Activated CD4-positive, alpha-beta T cell treated with anti-CD3 and anti-CD28 coated beads, Interleukin-2, amount 50 U/mL, for 4 hours (primary cell): ENCODE measurements at regions not wholly inside any gene's neighbourhood (a gene's known extent, or its start where the extent isn't known, plus 50 kb on each side); places are given as distances from the start of the nearest gene placed in this dataset.

Experiments
- DNase-seq, 2 experiments: peaks; one replicate each; pipeline ENCODE4 v3.0.0-alpha.2; 2020

DNA sequence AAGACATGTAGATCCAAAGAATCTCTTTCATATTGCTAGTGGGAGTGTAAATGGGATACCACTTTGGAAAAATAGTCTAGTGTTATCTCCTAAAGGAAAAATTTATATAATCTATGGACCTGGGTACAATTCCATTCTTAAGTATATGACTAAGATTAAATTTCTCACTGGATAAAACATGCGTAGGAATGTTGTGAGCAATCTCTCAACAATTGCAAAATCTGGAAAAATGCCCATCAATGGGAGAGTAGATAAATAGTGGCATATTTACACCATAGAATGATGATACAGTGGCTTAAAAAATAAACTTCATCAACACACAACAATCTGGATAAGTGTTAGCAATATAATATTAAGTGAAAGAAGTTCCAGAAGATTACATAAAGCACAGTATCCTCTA, 469.5 kb downstream of the MAN2A1 start:
- no peak for DNase-seq

DNA sequence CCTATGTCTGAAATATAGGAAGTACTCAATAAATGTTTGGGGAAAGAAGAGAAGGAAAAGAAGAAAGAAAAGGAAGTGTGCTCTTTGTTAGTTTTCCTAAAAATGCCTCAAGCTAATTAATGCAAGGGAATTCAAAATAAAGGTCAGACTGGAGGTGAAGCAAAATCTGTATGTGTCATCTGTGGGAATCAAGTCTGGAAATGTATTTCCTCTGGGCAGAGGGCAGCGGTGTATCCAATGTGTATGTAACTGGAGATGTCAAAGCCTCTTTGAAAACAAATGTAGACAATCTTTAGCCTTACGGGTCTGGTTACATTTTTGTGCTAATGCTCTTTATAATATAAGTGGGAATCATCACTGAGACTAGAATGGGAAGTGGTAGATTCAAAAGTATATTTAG, 471.4 kb downstream of the MAN2A1 start:
- DNase-seq, result no peak

DNA sequence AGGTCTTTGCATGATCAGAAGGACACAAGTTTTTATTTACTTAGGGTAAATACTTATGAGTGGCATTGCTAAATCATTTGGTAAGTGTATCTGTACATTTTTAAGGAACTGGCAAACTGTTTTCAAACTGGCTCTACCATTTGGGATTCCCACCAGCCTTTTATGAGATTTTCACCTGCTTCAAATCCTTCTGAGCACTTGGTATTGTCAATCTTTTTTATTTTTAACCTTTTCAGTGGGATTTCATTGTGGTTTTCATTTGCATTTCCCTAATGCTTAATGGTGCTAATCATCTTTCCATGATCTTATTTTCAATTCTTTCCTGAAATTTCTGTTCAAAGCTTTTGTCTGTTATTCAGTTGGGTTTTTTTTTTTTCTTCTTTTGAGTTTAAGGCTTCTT, 475.6 kb downstream of the MAN2A1 start:
- DNase-seq, result no peak

DNA sequence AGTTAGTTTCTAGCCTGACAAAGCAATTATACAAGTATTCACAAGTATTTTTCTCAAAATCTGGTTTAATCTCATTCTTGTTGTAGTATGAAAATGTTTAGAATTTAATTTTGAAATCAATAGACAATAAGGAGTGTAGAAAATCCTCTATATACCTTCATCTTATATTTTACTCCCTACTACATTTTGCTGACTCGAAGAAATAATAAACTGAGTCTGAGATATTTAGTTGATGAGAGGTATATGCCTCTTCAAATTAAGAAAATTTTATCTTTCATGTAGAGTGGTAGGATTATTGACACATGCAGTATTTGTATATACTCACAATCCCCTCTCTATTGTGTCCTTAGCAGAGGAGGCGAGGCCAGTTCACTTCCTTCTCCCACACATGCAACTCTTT, 477.7 kb downstream of the MAN2A1 start:
- no peak for DNase-seq

DNA sequence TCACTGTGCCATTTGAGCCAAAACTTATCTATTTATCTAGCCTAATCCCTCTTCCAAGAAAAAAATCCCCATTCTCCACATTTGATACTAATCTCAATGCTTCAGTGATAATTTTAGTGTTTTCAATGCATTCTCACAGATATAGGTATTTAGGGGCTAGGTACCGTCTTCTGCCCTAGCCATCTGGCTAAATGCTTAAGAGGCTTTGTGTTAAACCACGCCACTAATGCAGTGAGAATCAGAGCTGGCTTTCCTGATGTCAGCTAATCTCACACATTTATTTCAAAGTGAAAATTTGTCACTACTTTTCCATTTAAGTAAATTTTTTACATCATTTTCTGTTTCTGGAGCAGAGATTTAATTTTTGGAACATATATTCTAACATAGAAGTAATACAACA, 479.7 kb downstream of the MAN2A1 start:
- no peak for DNase-seq

DNA sequence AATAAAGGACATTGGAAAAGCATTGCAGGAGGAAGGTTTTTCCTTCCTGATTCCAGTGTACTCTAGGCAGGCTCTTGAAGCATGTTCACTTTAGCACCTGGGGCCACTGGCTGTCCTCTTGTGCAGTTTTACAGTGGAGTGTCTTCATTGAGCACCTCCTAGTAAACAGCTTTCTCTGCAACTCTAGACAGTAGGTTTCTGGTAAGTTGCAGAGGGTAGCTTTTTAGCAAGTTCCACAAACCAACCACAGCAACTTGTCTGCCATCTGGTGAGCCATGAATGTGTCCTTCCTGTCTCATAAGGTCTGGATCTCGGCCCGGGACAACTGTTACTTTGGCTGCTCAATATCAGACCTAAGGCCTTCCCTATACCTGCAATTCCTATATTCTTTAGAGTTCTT, 488.0 kb downstream of the MAN2A1 start:
- no peak for DNase-seq

DNA sequence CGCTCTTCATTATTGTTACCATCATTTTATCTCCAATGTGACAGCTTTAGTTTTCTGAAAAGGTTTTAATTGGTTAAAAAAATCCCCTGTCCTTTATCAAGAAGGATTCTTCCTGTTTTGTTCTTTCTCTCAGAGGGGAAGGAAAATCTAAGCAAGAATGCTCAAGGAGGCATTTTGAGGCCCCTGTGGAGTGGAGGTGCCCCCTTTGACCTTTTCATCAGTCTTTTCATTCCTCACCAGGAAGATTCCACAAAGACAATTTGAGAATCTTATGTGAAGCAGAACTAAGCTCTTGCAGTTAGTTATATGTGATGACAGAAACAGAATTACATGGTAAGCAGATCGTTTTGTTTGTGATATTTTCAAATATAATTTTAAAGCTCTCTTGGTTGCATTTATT, 489.6 kb downstream of the MAN2A1 start:
- DNase-seq, result no peak

DNA sequence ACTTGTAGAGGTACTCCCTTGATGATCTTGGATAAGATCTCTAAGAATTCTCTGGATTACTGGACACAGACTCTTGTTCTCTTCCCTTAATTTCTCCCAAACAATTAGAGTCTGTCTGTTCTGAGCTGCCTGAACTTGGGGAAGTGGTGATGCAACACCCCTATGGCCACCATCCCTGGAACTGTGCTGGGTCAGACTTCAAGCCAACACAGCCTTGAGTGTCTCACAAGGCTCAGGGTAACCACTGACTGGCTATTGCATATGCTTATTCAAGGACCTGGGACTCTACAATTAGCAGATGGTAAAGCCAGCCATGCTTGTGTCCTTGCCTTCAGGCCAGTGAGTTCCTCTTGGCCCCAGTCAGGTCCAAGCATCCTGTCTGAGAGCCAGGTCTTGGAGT, 504.5 kb downstream of the MAN2A1 start:
- DNase-seq, result no peak

DNA sequence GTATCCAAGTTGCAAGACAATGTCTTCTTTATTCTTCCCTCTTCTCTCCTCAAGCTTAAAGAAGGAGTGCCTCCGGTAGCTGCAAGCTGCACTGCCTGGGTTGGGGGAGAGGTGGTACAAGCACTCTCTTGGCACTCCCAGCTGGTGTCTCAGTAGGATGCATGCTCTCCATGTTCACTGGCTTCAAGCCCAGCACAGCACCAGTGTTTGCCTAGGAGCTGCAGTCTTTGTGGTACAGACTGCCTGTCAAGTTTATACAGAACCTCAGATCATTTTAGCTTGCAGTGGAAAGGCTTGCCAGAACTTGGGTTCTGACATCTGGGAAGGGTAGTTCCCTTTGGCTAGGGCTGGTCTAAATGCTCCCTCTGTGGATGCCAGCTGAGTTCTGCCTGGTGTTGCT, 505.6 kb downstream of the MAN2A1 start:
- DNase-seq, result no peak

DNA sequence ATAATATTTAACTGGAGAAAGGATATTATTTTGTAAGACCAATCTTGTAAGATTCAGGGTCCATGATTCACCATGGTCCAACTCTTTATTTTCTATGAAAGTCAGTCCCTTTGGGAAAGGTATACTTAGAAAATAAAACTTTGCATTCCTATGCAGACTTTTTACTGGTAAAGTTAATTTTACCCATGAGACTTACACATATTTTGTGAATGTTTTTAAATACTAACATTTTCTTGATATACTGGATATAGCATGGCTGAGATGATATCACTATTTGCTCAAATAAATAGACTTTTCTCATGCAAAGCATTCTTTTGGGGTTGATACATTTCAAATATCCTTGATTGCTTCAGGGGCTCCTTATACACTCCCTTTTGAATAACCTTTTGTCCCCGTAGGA, 512.1 kb downstream of the MAN2A1 start:
- DNase-seq, result no peak

DNA sequence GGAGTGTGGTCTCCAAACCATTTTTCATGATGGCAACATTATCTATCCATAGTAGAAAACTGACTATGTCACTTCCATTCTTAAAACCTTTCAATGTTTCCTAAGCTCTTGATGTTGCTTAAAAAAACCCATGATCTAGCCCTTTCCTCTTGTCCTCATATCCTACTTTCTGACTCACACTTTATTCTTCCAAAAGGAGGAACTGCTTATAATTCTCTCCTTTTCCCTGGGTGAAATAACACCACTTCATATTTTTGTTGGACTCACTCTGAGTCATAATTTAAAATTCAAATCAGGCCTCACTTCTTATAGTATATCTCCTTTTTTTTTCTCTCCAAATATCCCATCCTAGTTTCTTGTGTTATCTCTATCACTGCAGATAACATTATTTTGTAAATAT, 513.9 kb downstream of the MAN2A1 start:
- no peak for DNase-seq

DNA sequence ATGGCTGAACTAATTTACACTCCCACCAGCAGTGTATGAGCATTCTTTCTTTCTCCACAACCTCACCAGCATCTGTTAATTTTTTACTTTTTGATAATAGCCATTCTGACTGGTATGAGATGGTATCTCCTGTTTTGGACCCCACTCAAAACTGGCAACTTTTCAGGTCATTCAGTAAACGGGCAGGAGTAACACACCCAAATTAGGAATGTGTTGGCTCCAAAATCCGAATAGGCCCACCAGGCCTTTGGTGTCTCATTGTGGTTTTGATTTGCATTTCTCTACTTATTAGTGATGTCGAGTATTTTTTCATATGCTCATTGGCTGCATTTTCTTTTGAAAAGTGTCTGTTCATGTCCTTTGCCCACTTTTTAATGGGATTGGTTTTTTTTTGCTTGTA, 517.1 kb downstream of the TMEM232 start:
- no peak for DNase-seq

DNA sequence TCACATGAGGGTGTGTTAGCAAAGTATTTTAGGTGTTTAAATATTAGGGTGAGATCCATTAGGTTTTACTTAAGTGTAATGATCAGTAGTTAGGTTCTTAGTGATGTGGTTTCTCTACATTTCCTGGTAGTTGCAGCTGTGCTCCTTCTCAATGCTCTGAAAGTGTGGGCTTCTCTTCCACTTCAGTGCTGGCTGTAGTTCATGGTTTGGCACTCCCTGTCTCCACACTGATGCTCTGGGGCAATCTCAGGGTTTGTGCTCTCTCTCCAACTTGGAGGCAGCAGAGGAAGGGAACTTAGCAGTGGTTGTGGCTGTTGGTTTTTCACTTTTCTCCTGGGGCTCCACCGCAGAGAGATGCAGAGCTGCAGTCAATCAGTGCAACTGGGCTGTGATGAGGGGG, 507.5 kb downstream of the TMEM232 start:
- no peak for DNase-seq

DNA sequence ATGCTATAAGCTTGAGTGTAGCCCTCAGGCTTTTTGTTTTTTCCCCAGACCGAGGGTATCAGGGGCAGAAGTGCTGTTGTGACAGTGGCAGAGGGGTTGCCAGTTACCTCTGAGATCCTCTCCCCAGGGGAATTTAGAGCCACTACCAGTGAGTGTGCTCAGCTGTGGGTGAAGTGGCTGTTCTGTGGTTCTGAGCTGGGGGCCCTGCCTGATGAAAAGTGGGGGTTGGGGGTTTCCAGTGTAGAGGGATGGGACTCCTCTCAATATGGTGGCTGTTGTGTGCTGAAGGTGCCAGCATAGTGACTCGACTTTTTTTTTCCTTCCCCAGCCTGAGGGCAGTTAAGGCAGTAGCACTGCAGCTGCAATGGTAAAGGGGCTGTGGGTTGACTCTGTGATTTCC, 506.7 kb downstream of the TMEM232 start:
- no peak for DNase-seq

DNA sequence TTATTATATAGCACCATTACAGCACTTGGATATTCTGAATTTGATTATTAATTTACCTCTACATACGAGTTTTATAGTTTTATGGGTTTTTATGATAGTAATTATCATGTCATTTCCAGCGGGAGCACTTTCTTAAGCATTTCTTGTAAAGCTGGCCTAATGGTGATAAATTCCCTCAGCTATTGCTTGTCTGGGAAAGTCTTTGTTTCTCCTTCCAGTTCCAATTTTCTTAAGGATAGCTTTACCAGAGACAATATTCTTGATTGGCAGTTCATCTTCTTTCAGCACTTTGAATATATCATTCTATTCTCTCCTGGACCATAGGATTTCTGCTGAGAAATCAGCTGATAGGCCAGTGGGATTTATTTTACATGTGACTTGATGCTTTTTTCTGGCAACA, 505.4 kb downstream of the TMEM232 start:
- no peak for DNase-seq

DNA sequence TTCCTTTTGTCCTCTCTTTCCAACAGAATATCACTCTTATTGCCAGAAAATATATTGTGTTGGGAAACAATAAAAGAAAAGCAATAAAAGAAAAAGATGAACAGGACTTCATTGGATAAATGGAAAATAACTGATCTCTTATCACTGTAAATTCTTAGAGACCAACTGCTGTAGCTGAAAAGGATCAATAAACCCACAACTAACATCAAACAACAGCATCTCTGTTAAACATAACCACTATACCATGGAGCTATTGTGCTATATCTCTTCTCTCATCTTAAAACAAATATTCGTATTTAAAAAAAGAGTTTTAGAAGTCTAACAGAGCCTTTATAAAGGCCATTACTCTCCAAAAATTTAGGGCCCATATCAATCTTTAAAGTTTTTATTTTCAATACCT, 502.4 kb downstream of the TMEM232 start:
- DNase-seq, result no peak

DNA sequence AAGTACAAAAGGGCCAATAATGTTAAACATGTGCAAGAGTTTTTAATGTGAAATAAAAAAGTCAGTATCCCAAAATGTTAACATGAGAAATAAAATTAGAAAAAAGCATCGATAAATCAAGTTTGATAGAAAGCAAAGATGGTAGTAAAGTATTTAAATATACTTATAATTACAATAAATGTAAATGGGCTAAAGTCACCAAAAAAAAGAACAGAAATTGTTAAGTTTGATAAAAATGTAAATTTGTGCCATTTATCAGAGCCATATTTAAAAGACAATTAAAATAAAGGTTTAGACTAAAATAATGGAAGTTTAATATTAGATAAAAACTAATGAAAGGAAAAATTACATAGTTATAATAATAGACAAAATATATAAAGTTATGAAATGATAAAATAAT, 500.5 kb downstream of the TMEM232 start:
- DNase-seq, result no peak

DNA sequence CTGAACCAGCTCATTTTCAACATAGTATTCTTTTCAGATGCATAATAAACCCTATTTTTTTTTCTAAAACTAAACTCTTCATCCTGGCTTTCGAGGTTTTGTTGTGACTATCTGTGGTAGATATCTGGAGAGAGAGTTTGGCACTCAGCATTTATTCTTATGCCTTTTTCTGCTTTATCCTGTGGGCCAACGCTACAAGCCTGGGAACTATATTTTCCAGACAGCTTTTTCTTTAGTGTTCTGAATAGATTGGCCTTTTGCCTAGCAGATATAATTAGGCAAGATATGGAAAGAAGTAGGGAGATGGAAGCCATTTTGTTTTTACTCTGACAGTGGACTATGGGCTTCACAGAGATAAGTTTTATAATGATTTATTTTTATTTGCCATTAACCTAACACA, 486.7 kb downstream of the TMEM232 start:
- no peak for DNase-seq

DNA sequence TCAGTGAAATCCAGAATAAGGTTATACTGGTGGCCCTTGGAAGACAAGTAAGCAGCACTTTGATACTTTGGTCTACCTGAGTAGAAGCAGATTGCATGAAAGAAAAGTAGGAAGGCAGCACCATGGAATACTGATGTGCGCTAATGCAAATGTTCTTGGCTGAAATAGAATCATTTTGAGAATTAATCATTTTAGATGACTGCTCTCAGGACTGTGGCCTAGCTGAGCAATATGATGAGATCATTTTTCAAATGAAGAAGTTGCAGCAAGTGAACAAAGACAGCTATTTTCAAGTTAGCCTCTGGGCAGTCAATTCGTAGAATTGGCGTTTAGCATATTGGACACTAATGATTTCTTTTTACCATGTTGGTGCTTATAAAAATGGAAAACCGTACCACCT, 483.5 kb downstream of the TMEM232 start:
- no peak for DNase-seq

DNA sequence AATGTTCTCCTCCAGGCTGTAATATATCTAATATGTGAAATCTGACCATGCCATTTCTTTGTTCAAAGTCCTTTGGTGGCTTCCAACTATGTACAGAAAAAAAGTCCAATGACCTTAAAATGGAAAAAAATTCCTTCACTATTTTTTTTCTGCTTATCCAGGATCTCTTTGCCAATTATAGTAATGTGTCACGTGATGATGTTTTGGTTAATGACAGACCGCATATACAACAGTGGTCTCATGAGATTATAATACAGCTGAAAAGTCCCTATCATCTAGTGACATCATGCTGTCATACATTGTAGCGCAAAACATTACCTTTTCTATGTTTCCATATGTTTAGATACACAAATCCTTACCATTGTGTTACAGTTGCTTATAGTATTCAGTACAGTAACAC, 477.6 kb downstream of the TMEM232 start:
- DNase-seq, result no peak

DNA sequence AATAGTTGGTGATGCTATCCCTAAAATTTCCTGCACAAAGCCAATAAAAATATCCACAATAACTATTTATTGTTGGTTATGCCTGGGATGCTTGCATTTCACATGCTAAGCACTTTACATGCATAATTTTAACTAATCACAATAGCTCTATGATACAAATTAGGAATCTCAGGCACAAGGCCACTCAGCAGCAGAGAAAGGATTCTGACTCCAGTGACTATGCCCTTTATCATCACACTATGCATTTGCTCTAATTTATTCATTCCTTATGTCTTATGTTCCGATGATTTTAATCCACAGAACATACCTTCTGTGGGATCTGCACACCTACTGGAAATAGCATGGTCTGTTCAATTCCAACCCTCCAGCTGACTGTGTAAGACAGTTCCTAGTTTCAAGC, 476.1 kb downstream of the TMEM232 start:
- DNase-seq, result no peak

DNA sequence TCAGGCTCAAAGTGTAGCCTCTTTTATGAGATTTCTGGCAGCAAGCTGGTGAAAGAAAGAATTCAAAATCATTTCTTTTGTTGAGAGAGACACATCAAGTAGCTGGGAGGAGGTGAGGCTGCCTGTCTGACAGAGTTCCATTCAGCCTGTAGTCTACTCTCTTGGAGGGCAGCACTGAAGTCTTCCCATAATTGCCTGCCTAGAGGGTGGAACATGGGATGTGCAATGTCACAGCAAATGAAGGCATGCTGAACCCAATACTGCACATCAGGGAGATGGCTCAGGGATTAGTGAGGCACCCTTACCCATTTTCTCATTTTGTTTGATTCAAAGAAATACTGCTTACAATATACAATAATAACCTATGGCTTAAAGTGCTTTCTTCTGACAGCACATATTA, 475.7 kb downstream of the TMEM232 start:
- DNase-seq, result no peak

DNA sequence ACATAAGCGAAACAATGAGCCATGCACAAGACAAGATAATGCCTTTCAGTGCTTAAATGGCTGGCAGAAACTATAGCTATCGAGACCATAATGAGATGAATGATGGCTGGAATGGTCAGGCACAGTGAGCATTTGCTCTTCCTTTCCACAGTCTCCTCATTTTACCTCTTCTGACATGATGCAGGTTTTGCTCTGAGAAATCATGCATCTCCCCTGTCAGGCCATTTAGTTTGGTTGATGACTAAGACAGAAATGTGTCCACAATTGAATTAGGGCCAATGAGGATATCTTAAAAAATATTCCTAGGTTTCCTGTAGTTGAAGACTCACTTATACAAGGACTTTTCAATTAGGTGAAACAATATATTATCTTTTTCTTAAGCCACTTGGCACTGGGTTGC, 475.1 kb downstream of the TMEM232 start:
- no peak for DNase-seq

DNA sequence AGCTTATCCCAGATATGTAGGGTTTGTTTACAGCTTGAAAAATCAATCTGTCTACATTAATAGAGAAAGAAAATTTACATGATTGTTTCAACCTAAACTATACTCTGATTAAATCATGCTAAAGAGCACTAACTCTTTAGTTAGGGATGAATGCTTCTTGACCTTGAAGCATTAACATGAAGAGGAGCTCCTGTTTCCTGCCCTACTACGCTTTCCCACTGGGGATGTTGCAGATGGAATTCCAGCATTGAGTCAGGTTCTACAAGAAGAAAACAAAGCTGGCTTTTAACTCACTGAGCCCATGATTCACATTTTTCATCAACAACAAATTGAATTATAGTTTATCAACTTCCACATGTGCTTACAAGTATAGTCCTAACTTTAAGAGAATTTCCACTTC, 471.3 kb downstream of the TMEM232 start:
- no peak for DNase-seq

DNA sequence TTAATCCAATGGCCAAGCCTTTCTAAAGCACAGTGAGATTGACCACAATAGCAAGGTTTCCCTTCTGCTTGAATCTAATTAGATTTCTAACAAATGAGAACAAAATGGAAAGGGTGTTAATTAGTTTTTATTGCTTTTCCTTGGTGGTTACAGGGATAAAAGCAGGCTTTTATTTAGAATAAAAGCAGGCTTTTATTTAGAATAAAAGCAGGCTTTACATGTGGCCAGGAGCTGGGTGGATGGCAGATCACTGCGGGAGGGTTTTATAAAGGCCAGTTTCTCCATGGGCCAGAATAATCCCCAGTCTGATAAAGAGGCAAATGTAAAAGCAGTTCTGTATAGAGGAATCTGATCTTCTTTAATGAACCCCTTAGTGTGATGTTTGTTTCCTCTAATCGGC, 470.2 kb downstream of the TMEM232 start:
- DNase-seq, result no peak

DNA sequence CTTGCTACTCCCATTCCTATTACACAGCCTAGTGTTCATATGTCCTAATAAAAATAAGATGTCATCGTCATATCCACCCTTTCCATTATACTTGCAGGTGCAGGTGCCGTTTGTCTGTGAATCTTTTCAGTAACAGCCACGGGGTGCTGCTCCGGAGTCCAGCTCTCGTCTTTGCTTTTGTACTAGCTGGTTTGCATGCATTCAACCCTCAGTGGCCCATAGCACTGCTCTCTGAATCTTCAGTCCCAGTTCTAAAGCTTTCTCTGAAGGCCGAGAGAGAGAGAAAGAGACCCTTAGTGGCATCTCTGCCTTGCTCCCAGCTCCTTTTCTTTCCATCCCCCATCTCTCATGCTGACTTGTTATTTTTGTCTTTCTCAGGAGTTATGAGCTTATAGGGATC, 468.5 kb downstream of the TMEM232 start:
- DNase-seq, result no peak
